LNCaP clone FGC (cell line): ENCODE measurements at regions not wholly inside any gene's neighbourhood (a gene's known extent, or its start where the extent isn't known, plus 50 kb on each side); places are given as distances from the start of the nearest gene placed in this dataset.

Source experiments
- DNase-seq: peaks from one replicate; pipeline ENCODE4 v3.0.0-alpha.2; 2011; ENCODE audit warnings: low read depth
- H3K4me3 ChIP-seq: 2 replicates; pipeline ENCODE4 v1.5.1; 2011; ENCODE audit warnings: mild to moderate bottlenecking, low read depth, low read length, control low read depth
- TF ChIP-seq, protein P1 (sequence below): IDR thresholded peaks from 2 replicates; pipeline ENCODE4 v1.5.1; 2012; ENCODE audit warnings: mild to moderate bottlenecking; ENCODE audit not compliant: control insufficient read depth, insufficient read depth; ENCODE audit errors: extremely low read depth

DNA sequence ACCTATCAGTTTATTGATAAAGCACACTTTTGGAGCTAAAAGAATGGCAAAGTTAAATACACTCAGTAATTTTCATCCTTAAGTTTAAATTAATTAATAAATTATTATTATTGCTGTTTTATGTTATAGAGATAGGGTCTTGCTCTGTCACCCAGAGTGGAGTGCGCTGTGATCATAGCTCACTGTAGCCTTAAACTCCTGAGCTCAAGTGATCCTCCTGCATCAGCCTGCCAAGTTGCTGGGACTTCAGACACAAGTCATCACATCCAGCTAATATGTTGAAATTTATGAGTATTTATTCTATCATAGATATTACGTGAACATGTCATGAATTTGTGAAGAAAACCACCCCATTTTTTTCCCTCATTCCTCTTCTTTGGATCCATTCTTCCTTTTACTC lies 64.2 kb downstream of the GJA1 start:
- H3K4me3 ChIP-seq: no peak overlapping the region
- TF ChIP-seq, protein P1, sequence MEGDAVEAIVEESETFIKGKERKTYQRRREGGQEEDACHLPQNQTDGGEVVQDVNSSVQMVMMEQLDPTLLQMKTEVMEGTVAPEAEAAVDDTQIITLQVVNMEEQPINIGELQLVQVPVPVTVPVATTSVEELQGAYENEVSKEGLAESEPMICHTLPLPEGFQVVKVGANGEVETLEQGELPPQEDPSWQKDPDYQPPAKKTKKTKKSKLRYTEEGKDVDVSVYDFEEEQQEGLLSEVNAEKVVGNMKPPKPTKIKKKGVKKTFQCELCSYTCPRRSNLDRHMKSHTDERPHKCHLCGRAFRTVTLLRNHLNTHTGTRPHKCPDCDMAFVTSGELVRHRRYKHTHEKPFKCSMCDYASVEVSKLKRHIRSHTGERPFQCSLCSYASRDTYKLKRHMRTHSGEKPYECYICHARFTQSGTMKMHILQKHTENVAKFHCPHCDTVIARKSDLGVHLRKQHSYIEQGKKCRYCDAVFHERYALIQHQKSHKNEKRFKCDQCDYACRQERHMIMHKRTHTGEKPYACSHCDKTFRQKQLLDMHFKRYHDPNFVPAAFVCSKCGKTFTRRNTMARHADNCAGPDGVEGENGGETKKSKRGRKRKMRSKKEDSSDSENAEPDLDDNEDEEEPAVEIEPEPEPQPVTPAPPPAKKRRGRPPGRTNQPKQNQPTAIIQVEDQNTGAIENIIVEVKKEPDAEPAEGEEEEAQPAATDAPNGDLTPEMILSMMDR: no peak
- no peak for DNase-seq

DNA sequence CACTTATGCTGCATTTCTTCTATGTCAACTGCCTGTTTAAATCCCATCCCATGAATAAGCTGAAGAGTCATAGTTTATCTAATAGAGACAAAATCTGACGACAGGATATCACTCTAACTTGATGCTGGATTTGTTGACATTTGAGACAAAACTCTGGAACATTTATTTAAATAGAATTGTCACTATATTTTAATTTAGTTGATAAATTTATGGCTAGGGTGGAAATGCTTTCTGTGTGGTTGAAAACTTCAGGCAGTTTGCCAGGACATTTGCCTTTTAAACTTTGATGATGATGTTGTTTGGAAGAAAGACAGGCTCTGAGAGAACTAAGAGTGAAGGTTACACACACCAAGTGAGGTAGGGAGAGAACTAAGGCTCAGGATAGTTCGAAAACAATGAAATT lies 68.1 kb downstream of the GJA1 start:
- DNase-seq: no peak
- H3K4me3 ChIP-seq: no peak overlapping the region
- TF ChIP-seq, protein P1: no peak

DNA sequence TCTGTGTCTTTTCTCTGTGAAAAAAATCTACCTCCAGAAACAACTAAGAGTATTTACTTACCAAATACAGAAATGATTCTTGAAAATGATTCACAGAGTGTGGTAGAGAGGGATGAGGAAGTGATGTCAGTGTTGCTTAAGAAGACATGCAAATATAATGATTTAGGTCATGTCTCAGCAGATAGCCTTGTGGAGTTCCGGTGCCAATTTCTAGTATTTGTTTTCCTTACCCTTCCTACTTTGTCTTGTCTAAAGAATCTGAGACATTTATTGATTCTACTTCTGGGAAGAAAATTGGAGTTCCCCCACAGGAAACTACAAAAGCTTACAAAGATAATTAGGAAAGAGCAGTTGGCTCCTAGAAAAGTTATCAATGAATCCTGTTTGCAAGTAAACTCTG lies 68.8 kb downstream of the GJA1 start:
- TF ChIP-seq, protein P1: no peak
- peak; percentile 46 for DNase-seq
- H3K4me3 ChIP-seq: no peak overlapping the region

DNA sequence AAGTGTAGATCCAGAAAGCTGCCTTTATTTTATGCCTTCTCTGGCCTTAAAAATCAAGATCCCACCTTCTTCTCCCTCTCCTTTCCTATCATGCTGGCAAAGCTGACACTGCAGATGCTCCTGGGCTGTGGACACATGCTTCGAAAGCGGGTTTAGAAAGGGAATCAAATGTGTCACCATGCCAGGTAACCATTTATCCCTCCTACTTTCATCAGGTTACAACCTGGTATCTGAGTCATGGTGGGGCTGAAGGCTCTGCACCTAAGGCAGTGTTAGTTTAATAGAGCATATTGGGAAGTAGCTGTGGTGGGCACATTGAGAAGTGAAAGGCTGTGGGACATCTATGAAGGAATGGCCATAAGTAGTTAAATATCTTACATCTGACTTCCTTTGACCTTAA lies 69.8 kb downstream of the GJA1 start:
- TF ChIP-seq, protein P1: no peak
- no peak overlapping the region for H3K4me3 ChIP-seq
- DNase-seq: no peak

DNA sequence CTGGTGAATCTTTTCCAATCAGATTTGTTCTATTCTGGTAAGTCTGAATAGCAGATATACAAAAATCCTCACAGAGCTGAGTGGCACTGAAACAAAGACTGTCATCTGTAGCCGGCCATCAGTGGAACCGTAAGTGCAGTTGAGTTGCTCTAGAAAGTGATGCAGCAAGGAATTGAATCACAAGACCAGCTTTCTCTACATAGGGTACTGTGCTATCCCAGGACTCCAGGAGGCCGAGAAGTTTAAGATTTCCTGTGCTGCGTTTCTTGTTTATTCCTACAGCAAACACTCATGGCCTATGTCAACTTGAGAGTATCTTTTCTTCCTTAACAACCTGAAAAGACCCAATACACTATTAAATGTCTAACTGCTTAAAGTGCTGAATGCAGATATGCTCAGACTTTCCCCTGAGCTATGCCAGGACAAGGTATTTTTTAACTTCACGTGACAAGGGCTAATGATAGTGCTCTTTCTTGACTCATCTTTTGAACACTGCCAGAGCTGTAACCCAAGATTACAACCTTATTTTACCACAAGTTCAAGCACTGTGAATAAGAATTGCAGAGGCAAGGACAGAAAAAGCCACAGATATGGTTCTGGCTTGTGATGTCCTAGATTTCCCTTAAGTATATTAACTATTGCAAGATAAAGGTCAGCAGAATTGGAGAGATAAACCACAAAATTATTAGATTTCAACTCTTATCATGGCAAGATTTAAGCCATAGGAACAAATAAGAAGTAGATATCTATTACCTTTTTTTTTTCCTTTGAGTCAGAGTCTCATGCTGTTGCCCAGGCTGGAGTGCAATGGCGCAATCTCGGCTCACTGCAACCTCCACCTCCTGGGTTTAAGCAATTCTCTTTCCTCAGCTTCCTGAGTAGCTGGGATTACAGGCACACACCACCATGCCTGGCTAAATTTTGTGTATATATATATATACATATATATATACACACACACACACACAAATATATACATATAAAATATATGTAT lies 71.6 kb downstream of the GJA1 start:
- TF ChIP-seq, protein P1: no peak
- H3K4me3 ChIP-seq: no peak overlapping the region
- no peak for DNase-seq

DNA sequence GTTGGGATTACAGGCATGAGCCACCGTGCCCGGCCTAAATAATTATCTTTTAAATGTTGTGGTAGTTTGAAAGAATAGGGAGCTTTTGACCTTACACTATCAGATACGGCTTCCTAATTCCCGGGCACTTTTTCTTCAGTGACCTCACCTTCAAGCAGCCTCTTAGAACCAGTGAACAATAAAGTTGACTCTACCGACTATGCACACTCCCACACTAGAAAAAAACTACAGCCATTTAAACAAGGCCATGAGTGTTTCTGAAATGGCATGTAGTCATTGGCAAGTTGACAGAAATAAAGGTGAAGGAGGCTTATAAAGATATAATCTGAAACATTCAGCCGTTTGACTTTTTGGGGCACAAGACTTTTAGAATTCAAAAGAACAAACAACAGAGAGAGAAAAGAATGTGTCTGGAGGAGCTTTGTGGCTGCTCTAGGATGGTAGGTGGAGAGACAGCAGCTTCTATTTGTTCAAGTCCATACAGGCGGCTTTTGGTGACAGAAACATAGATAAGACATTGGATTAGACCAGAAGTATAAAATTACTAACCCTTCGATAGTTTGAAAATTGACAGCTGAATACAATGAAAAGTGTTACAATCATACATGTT lies 75.2 kb downstream of the GJA1 start:
- H3K4me3 ChIP-seq: no peak overlapping the region
- peak; percentile 32 for DNase-seq
- TF ChIP-seq, protein P1: no peak
